AG04449 (cell line): ENCODE measurements at regions not wholly inside any gene's neighbourhood (a gene's known extent, or its start where the extent isn't known, plus 50 kb on each side); places are given as distances from the start of the nearest gene placed in this dataset.

Experiments used
- CTCF ChIA-PET: fragments of 350-600 bp; formaldehyde crosslinking; extraction: SDS; loops from one replicate; lab custom pipeline; 2021; ENCODE audit warnings: antibody characterized with exemption; lab: Yijun Ruan, JAX
- POLR2A ChIA-PET: fragments of 400-600, 350-600 bp; formaldehyde crosslinking; extraction: SDS; loops from one replicate; lab custom pipeline; 2020; ENCODE audit warnings: antibody characterized with exemption, inconsistent platforms; lab: Yijun Ruan, JAX
- DNase-seq: peaks from one replicate; pipeline ENCODE4 v3.0.0-alpha.2; 2010; ENCODE audit warnings: low read depth, low spot score
- H3K4me3 ChIP-seq: 2 replicates; pipeline ENCODE4 v1.5.1; 2011; ENCODE audit warnings: low read depth, mild to moderate bottlenecking, control low read depth, low read length
- TF ChIP-seq, protein P1 (sequence below): IDR thresholded peaks from one replicate; pipeline ENCODE4 v1.5.1; 2011; ENCODE audit warnings: mild to moderate bottlenecking, moderate library complexity, low read length, control low read depth, inconsistent platforms; ENCODE audit not compliant: insufficient read depth; ENCODE audit errors: missing control alignments

- H3K4me3 ChIP-seq = no peak overlapping the region
- ChIA-PET CTCF (no interaction called here), POLR2A (no interaction called here)
- TF ChIP-seq, protein P1, sequence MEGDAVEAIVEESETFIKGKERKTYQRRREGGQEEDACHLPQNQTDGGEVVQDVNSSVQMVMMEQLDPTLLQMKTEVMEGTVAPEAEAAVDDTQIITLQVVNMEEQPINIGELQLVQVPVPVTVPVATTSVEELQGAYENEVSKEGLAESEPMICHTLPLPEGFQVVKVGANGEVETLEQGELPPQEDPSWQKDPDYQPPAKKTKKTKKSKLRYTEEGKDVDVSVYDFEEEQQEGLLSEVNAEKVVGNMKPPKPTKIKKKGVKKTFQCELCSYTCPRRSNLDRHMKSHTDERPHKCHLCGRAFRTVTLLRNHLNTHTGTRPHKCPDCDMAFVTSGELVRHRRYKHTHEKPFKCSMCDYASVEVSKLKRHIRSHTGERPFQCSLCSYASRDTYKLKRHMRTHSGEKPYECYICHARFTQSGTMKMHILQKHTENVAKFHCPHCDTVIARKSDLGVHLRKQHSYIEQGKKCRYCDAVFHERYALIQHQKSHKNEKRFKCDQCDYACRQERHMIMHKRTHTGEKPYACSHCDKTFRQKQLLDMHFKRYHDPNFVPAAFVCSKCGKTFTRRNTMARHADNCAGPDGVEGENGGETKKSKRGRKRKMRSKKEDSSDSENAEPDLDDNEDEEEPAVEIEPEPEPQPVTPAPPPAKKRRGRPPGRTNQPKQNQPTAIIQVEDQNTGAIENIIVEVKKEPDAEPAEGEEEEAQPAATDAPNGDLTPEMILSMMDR = no peak
- DNase-seq = no peak
Observed at GRCh38 chr2:58533376-58533775, 292.3 kb upstream of the FANCL start.

DNA sequence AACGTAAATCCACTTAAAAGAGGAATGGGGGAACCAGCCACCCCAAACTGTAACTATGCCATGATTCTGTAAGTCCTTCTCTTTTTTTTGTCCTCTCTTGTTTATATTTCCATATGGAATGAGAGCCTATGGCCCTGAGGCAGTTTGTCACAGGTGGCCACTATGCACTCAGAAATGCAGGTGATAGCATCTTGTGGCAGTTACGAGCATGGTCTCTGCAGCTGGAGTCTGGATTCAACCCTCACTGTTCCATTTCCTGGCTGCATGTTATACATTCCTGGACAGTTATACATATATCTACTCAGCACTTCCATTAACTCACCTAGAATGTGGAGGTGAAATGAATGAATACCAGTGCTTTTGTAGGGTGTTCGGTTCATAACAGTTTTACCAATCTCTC, 291.5 kb upstream of the FANCL start:
- H3K4me3 ChIP-seq = no peak overlapping the region
- CTCF ChIA-PET = no interaction called here
- no peak for DNase-seq
- TF ChIP-seq, protein P1 = no peak
- POLR2A ChIA-PET = no interaction called here

DNA sequence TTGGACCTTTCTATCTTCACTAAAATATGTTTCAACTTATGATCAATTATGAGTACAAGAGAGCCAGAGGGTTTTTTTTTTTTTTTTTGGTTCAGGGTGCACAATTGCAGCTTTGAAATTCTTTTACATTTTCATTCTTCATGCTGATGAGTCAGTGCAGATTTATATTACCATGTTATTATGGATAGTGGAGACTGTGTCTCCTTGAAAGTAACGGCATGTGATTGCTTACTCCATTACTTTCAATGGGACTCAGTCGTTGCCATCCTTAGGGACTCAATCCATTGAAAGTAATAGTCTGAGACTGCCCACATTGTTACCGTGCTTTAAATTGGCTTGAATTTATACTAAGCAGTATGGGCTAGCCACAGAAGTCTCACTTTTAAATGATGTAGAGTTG, 286.5 kb upstream of the FANCL start:
- CTCF ChIA-PET = interaction anchor here (1.1 kb wide), 1 partner anchor 80 kb away, joined by 3 read pairs; no protein-coding TSS in a partner anchor
- POLR2A ChIA-PET = no interaction called here

GRCh38 chr2:58521803-58522554, 280.9 kb upstream of the FANCL start:
- CTCF ChIA-PET = no interaction called here
- POLR2A ChIA-PET = no interaction called here
- TF ChIP-seq, protein P1 = no peak
- DNase-seq = no peak
- H3K4me3 ChIP-seq = no peak overlapping the region

More for the DNA sequence above, 286.5 kb upstream of the FANCL start:
- no peak for DNase-seq
- no peak overlapping the region for H3K4me3 ChIP-seq
- TF ChIP-seq, protein P1 = no peak

DNA sequence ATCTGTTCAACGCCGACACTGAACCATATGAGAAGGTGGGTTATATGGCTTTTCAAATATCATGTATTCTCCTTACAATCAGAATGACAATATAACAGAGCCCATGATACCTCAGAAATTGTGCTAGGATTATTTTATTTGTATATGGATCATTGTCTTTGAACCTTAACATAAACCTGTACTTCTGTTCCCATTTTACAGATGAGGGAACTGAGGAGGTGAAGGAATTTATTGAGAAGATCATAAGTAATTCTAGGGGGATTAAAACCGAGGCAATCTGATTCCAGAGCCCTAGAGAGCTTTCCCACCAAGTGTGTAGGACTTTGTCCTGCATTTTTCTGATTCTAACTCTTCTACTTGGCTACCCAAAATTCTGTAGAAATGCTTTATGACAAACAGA, 279.8 kb upstream of the FANCL start:
- ChIA-PET CTCF (no interaction called here), POLR2A (no interaction called here)
- H3K4me3 ChIP-seq = no peak overlapping the region
- DNase-seq = no peak
- TF ChIP-seq, protein P1 = no peak

DNA sequence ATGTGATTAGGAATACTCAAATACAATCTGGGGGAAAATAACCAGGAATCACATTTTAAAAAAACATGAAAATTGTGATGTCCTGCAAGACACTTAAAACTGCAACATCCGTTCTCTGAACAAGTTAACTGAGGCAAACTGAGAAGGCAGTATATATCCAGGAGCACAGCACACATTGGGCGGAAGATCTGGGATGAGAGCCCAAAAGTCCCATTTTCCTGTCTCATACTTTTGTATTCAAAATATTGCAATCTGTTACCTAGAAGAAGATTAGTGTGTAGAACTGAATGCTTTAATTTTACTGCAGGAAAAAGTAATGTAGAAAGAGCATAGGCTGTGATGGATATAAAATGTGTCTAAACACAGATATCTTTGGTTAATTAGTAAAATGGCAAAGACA, 276.8 kb upstream of the FANCL start:
- TF ChIP-seq, protein P1 = no peak
- ChIA-PET POLR2A (no interaction called here), CTCF (no interaction called here)
- no peak overlapping the region for H3K4me3 ChIP-seq
- no peak for DNase-seq
